Sigmoid colon (tissue), 4 donors: ENCODE measurements at regions not wholly inside any gene's neighbourhood (a gene's known extent, or its start where the extent isn't known, plus 50 kb on each side); places are given as distances from the start of the nearest gene placed in this dataset.

Experiments
- EP300 ChIP-seq, 4 donors: sonication (generic); formaldehyde crosslinking; IDR thresholded peaks; one replicate each; pipeline ENCODE4 v1.6.1; 2017; ENCODE audit warnings: antibody characterized with exemption in 4 of 4
- POLR2A ChIP-seq, 2 donors: fragments of 450-650 bp; IDR thresholded peaks; one replicate each; pipeline ENCODE4 v1.6.1; 2016; ENCODE audit warnings: antibody characterized with exemption in 2 of 2, mild to moderate bottlenecking in 2 of 2, moderate library complexity in 2 of 2
- POLR2AphosphoS5 ChIP-seq, 4 donors: sonication (generic); formaldehyde crosslinking; IDR thresholded peaks; one replicate each; pipeline ENCODE4 v1.6.1; 2017; ENCODE audit warnings: antibody characterized with exemption in 4 of 4
- TF ChIP-seq, protein P1 (sequence below), 4 experiments: fragments of 450-650 bp in 3 of 4; fragments of 200-600 bp in 1 of 4; IDR thresholded peaks; one replicate each; pipeline ENCODE4 v1.5.1; 2016 to 2019; ENCODE audit warnings: antibody characterized with exemption in 4 of 4, mild to moderate bottlenecking in 3 of 4, moderate library complexity in 2 of 4

DNA sequence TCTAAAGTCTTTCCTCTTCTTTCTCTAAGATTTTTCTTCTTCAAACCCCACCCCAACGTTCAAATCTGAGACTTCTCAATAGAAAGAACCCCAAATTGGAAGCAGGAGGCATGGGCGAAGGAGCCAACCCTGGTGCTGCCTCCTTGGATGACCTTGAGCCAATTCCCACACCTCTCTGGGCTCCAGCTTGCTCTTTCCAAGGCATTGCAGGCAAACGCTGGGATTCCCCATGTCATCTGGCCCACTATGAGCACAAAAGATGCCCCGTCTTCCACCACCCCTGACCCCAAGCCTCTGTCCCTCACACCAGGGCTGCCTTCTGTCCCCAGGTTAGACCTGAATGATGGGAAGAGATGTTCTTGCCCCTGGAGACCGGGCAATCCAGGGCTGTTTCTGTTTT is 57.0 kb downstream of the TTC32 start:
- TF ChIP-seq, protein P1, sequence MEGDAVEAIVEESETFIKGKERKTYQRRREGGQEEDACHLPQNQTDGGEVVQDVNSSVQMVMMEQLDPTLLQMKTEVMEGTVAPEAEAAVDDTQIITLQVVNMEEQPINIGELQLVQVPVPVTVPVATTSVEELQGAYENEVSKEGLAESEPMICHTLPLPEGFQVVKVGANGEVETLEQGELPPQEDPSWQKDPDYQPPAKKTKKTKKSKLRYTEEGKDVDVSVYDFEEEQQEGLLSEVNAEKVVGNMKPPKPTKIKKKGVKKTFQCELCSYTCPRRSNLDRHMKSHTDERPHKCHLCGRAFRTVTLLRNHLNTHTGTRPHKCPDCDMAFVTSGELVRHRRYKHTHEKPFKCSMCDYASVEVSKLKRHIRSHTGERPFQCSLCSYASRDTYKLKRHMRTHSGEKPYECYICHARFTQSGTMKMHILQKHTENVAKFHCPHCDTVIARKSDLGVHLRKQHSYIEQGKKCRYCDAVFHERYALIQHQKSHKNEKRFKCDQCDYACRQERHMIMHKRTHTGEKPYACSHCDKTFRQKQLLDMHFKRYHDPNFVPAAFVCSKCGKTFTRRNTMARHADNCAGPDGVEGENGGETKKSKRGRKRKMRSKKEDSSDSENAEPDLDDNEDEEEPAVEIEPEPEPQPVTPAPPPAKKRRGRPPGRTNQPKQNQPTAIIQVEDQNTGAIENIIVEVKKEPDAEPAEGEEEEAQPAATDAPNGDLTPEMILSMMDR (IDR thresholded peaks at IDR 0.05): no peak
- no peak for TF ChIP-seq POLR2A (IDR thresholded peaks at IDR 0.05)
- TF ChIP-seq POLR2AphosphoS5 (IDR thresholded peaks at IDR 0.05): no peak
- no peak for TF ChIP-seq EP300 (IDR thresholded peaks at IDR 0.05)
